Upper lobe of left lung (tissue), 4 donors: ENCODE measurements at regions not wholly inside any gene's neighbourhood (a gene's known extent, or its start where the extent isn't known, plus 50 kb on each side); places are given as distances from the start of the nearest gene placed in this dataset.

Experiments used
- EP300 ChIP-seq, 4 donors: sonication (generic); formaldehyde crosslinking; IDR thresholded peaks; one replicate each; pipeline ENCODE4 v1.5.1; 2017; ENCODE audit warnings: antibody characterized with exemption in 4 of 4, control low read depth in 2 of 4
- POLR2A ChIP-seq, 4 donors: fragments of 450-650 bp; IDR thresholded peaks; one replicate each; pipeline ENCODE4 v1.5.1; 2016 to 2017; ENCODE audit warnings: antibody characterized with exemption in 4 of 4, mild to moderate bottlenecking in 2 of 4
- TF ChIP-seq, protein P1 (sequence below), 6 experiments: fragments of 450-650 bp in 4 of 6; fragments of 200-600 bp in 2 of 6; sonication (generic) in 2 of 6; IDR thresholded peaks; one replicate each; pipeline ENCODE4 v1.5.1; 2016 to 2019; ENCODE audit warnings: antibody characterized with exemption in 6 of 6

DNA sequence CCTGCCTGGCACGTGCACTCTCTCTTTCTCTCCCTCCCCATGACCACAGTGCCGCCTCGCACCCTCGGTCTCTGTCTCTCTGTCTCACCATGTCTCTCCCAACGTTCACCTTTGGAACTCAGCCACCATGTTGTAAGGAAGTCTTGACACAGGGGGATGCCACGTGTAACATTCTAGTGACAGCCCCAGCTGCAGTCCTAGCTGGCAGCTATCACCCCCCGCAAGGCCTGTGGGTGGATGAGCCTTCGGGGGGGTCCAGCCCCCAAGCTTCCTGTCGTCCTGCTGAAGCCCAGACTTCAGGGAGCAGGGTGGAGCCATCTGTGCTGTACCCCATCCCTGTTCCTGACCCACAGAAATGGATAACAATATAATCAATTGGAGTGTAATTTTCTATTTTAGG, 118.5 kb downstream of the SOX1 start:
- TF ChIP-seq POLR2A (IDR thresholded peaks at IDR 0.05) (no peak), EP300 (IDR thresholded peaks at IDR 0.05) (no peak)
- TF ChIP-seq, protein P1, sequence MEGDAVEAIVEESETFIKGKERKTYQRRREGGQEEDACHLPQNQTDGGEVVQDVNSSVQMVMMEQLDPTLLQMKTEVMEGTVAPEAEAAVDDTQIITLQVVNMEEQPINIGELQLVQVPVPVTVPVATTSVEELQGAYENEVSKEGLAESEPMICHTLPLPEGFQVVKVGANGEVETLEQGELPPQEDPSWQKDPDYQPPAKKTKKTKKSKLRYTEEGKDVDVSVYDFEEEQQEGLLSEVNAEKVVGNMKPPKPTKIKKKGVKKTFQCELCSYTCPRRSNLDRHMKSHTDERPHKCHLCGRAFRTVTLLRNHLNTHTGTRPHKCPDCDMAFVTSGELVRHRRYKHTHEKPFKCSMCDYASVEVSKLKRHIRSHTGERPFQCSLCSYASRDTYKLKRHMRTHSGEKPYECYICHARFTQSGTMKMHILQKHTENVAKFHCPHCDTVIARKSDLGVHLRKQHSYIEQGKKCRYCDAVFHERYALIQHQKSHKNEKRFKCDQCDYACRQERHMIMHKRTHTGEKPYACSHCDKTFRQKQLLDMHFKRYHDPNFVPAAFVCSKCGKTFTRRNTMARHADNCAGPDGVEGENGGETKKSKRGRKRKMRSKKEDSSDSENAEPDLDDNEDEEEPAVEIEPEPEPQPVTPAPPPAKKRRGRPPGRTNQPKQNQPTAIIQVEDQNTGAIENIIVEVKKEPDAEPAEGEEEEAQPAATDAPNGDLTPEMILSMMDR (IDR thresholded peaks at IDR 0.05), result no peak
